ENCODE measurements at regions not wholly inside any gene's neighbourhood (a gene's known extent, or its start where the extent isn't known, plus 50 kb on each side); places are given as distances from the start of the nearest gene placed in this dataset.

GRCh38 chr2:60341151-60341550 is 212.3 kb downstream of the BCL11A start:
- TF ChIP-seq CTCF (conservative IDR thresholded peaks at IDR 0.05) = no peak
- TF ChIP-seq EZH2 (IDR thresholded peaks at IDR 0.05; ENCODE audit: low read depth) = no peak

All from PC-9 (cell line).